ENCODE measurements at regions not wholly inside any gene's neighbourhood (a gene's known extent, or its start where the extent isn't known, plus 50 kb on each side); places are given as distances from the start of the nearest gene placed in this dataset.
A peak's percentile ranks its signal among the peaks of the same experiment; 100 is the strongest.

DNA sequence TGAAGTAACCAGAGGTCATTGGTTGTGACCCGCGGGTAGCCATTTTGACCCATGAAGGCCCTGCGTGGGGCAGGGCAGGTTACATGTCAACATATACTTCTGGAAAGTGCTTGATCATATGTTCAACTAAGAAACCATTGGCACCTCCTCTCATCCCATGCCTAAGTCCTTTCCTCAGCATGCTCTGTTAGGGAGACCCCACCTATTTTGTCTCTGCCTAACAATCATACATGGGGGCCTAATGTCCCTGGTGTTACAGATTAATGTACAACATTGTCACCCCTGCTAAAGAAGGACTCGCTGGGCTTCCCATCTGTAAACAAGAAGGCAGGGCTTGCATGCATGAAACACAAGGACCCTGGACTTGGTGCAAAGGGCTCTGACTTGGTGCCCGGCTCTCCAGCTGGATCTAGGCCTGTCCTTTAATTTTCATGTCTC lies 133.7 kb upstream of the TNS3 start (continued):
- no peak for TF ChIP-seq ZNF563 (CRISPR knock-in tag; IDR thresholded peaks at IDR 0.05)
- TF ChIP-seq SOX13 (IDR thresholded peaks at IDR 0.05), result peak; percentile 25; the same call in 1 of the 2 replicates
- TF ChIP-seq SOX13 (CRISPR knock-in tag; conservative IDR thresholded peaks at IDR 0.05 in 1 of 2, IDR thresholded peaks at IDR 0.05 in 1 of 2), result peak in 1 of 2 experiments; percentile 76; a peak in 2 of 4 replicates
- TF ChIP-seq, protein P1, sequence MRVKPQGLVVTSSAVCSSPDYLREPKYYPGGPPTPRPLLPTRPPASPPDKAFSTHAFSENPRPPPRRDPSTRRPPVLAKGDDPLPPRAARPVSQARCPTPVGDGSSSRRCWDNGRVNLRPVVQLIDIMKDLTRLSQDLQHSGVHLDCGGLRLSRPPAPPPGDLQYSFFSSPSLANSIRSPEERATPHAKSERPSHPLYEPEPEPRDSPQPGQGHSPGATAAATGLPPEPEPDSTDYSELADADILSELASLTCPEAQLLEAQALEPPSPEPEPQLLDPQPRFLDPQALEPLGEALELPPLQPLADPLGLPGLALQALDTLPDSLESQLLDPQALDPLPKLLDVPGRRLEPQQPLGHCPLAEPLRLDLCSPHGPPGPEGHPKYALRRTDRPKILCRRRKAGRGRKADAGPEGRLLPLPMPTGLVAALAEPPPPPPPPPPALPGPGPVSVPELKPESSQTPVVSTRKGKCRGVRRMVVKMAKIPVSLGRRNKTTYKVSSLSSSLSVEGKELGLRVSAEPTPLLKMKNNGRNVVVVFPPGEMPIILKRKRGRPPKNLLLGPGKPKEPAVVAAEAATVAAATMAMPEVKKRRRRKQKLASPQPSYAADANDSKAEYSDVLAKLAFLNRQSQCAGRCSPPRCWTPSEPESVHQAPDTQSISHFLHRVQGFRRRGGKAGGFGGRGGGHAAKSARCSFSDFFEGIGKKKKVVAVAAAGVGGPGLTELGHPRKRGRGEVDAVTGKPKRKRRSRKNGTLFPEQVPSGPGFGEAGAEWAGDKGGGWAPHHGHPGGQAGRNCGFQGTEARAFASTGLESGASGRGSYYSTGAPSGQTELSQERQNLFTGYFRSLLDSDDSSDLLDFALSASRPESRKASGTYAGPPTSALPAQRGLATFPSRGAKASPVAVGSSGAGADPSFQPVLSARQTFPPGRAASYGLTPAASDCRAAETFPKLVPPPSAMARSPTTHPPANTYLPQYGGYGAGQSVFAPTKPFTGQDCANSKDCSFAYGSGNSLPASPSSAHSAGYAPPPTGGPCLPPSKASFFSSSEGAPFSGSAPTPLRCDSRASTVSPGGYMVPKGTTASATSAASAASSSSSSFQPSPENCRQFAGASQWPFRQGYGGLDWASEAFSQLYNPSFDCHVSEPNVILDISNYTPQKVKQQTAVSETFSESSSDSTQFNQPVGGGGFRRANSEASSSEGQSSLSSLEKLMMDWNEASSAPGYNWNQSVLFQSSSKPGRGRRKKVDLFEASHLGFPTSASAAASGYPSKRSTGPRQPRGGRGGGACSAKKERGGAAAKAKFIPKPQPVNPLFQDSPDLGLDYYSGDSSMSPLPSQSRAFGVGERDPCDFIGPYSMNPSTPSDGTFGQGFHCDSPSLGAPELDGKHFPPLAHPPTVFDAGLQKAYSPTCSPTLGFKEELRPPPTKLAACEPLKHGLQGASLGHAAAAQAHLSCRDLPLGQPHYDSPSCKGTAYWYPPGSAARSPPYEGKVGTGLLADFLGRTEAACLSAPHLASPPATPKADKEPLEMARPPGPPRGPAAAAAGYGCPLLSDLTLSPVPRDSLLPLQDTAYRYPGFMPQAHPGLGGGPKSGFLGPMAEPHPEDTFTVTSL (CRISPR knock-in tag; IDR thresholded peaks at IDR 0.05; ENCODE audit: borderline replicate concordance), result peak; percentile 88; the same call in 1 of the 2 replicates
- peak; percentile 63; the same call in 1 of the 2 replicates for TF ChIP-seq ELF3 (CRISPR knock-in tag; IDR thresholded peaks at IDR 0.05)
- TF ChIP-seq ZNF839 (CRISPR knock-in tag; IDR thresholded peaks at IDR 0.05; ENCODE audit: borderline replicate concordance), result no peak
- TF ChIP-seq, protein P2, sequence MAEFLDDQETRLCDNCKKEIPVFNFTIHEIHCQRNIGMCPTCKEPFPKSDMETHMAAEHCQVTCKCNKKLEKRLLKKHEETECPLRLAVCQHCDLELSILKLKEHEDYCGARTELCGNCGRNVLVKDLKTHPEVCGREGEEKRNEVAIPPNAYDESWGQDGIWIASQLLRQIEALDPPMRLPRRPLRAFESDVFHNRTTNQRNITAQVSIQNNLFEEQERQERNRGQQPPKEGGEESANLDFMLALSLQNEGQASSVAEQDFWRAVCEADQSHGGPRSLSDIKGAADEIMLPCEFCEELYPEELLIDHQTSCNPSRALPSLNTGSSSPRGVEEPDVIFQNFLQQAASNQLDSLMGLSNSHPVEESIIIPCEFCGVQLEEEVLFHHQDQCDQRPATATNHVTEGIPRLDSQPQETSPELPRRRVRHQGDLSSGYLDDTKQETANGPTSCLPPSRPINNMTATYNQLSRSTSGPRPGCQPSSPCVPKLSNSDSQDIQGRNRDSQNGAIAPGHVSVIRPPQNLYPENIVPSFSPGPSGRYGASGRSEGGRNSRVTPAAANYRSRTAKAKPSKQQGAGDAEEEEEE (CRISPR knock-in tag; IDR thresholded peaks at IDR 0.05; ENCODE audit: borderline replicate concordance), result peak; percentile 67; the same call in 1 of the 2 replicates
- TF ChIP-seq GATAD2A (CRISPR knock-in tag; IDR thresholded peaks at IDR 0.05), result peak; percentile 89
- TF ChIP-seq ZNF337 (CRISPR knock-in tag; IDR thresholded peaks at IDR 0.05; ENCODE audit: borderline replicate concordance, low read depth), result 0 out of 2 replicates have a peak, but pooled peaks have one; percentile 29
- TF ChIP-seq, protein P3, sequence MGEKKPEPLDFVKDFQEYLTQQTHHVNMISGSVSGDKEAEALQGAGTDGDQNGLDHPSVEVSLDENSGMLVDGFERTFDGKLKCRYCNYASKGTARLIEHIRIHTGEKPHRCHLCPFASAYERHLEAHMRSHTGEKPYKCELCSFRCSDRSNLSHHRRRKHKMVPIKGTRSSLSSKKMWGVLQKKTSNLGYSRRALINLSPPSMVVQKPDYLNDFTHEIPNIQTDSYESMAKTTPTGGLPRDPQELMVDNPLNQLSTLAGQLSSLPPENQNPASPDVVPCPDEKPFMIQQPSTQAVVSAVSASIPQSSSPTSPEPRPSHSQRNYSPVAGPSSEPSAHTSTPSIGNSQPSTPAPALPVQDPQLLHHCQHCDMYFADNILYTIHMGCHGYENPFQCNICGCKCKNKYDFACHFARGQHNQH (CRISPR knock-in tag; IDR thresholded peaks at IDR 0.05), result peak; percentile 88
- TF ChIP-seq KAT2B (IDR thresholded peaks at IDR 0.05; ENCODE audit: borderline replicate concordance, low read depth, low read length), result no peak
- TF ChIP-seq, protein P4, sequence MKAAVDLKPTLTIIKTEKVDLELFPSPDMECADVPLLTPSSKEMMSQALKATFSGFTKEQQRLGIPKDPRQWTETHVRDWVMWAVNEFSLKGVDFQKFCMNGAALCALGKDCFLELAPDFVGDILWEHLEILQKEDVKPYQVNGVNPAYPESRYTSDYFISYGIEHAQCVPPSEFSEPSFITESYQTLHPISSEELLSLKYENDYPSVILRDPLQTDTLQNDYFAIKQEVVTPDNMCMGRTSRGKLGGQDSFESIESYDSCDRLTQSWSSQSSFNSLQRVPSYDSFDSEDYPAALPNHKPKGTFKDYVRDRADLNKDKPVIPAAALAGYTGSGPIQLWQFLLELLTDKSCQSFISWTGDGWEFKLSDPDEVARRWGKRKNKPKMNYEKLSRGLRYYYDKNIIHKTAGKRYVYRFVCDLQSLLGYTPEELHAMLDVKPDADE (CRISPR knock-in tag; IDR thresholded peaks at IDR 0.05), result no peak
- no peak for TF ChIP-seq STAG1 (CRISPR knock-in tag; IDR thresholded peaks at IDR 0.05)
- no peak for TF ChIP-seq ZNF530 (CRISPR knock-in tag; IDR thresholded peaks at IDR 0.05; ENCODE audit: low read depth)
- TF ChIP-seq, protein P5, sequence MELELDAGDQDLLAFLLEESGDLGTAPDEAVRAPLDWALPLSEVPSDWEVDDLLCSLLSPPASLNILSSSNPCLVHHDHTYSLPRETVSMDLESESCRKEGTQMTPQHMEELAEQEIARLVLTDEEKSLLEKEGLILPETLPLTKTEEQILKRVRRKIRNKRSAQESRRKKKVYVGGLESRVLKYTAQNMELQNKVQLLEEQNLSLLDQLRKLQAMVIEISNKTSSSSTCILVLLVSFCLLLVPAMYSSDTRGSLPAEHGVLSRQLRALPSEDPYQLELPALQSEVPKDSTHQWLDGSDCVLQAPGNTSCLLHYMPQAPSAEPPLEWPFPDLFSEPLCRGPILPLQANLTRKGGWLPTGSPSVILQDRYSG (CRISPR knock-in tag; IDR thresholded peaks at IDR 0.05), result no peak
- peak; percentile 55; the same call in 1 of the 2 replicates for TF ChIP-seq FOSL2 (CRISPR knock-in tag; IDR thresholded peaks at IDR 0.05)
- no peak for TF ChIP-seq PHF8 (CRISPR knock-in tag; IDR thresholded peaks at IDR 0.05)
- TF ChIP-seq SMAD9 (CRISPR knock-in tag; IDR thresholded peaks at IDR 0.05), result no peak
- peak; percentile 97 for TF ChIP-seq NCOR1 (IDR thresholded peaks at IDR 0.05; ENCODE audit: borderline replicate concordance, low read length)

Data from HepG2 (cell line).